Mesenchymal stem cell (in vitro differentiated cells and primary cell): ENCODE measurements at regions not wholly inside any gene's neighbourhood (a gene's known extent, or its start where the extent isn't known, plus 50 kb on each side); places are given as distances from the start of the nearest gene placed in this dataset.

Source experiments
- DNase-seq: peaks from one replicate; pipeline ENCODE4 v3.0.0-alpha.2; 2013
- H2AFZ ChIP-seq: one replicate; pipeline ENCODE4 v1.6.1; 2013; ENCODE audit warnings: low read depth, mild to moderate bottlenecking, control low read depth, inconsistent platforms, low read length, moderate library complexity
- H2AK5ac ChIP-seq: 2 replicates; pipeline ENCODE4 v1.6.1; 2013; ENCODE audit warnings: low read length, moderate library complexity, mild to moderate bottlenecking, inconsistent platforms; ENCODE audit not compliant: severe bottlenecking
- H2BK120ac ChIP-seq: one replicate; pipeline ENCODE4 v1.6.1; 2013; ENCODE audit warnings: low read depth, mild to moderate bottlenecking, inconsistent platforms, low read length, moderate library complexity
- H2BK12ac ChIP-seq, 2 experiments: one replicate each; pipeline ENCODE4 v1.6.1; 2013; ENCODE audit warnings: inconsistent platforms in 2 of 2, low read length in 2 of 2, mild to moderate bottlenecking in 2 of 2, moderate library complexity in 2 of 2, control low read depth in 1 of 2
- H2BK15ac ChIP-seq: one replicate; pipeline ENCODE4 v1.6.1; 2013; ENCODE audit warnings: mild to moderate bottlenecking, low read depth, inconsistent platforms; ENCODE audit not compliant: poor library complexity, severe bottlenecking
- H2BK5ac ChIP-seq: 2 replicates; pipeline ENCODE4 v1.6.1; 2013; ENCODE audit warnings: low read depth, mild to moderate bottlenecking, low read length, control low read depth, inconsistent platforms; ENCODE audit not compliant: poor library complexity, severe bottlenecking
- H3K14ac ChIP-seq, 2 experiments: one replicate each; pipeline ENCODE4 v1.6.1; 2013; ENCODE audit warnings: inconsistent platforms in 2 of 2, low read length in 2 of 2, control low read depth in 1 of 2, mild to moderate bottlenecking in 1 of 2, moderate library complexity in 1 of 2
- H3K18ac ChIP-seq, 2 experiments: one replicate each; pipeline ENCODE4 v1.6.1; 2013; ENCODE audit warnings: inconsistent platforms in 2 of 2, low read length in 2 of 2, control low read depth in 1 of 2, low read depth in 1 of 2, mild to moderate bottlenecking in 1 of 2
- H3K23ac ChIP-seq, 2 experiments: one replicate each; pipeline ENCODE4 v1.6.1; 2013; ENCODE audit warnings: inconsistent platforms in 2 of 2, low read length in 2 of 2, mild to moderate bottlenecking in 2 of 2, moderate library complexity in 2 of 2, control low read depth in 1 of 2
- H3K27ac ChIP-seq: 2 replicates; pipeline ENCODE4 v1.5.1; 2013; ENCODE audit warnings: mild to moderate bottlenecking, moderate library complexity, low read length, control low read depth, inconsistent platforms; ENCODE audit not compliant: poor library complexity, severe bottlenecking
- H3K27me3 ChIP-seq, 2 experiments: 2 replicates each; pipeline versions ENCODE4 v1.6.1 to v1.7.0; 2013; ENCODE audit warnings: low read length in 2 of 2, mild to moderate bottlenecking in 2 of 2, moderate library complexity in 2 of 2, control low read depth in 1 of 2, inconsistent platforms in 1 of 2; ENCODE audit not compliant: control insufficient read depth in 1 of 2, insufficient read depth in 1 of 2
- H3K36me3 ChIP-seq, 2 experiments: 2 replicates each; pipeline versions ENCODE4 v1.6.1 to v1.7.0; 2013; ENCODE audit warnings: low read length in 2 of 2, control low read depth in 1 of 2, inconsistent platforms in 1 of 2, low read depth in 1 of 2, mild to moderate bottlenecking in 1 of 2; ENCODE audit not compliant: insufficient read depth in 2 of 2, control insufficient read depth in 1 of 2
- H3K4ac ChIP-seq, 2 experiments: one replicate each; pipeline ENCODE4 v1.6.1; 2013; ENCODE audit warnings: inconsistent platforms in 2 of 2, low read length in 2 of 2, mild to moderate bottlenecking in 2 of 2, moderate library complexity in 2 of 2, control low read depth in 1 of 2, low read depth in 1 of 2
- H3K4me1 ChIP-seq: 2 replicates; pipeline ENCODE4 v1.6.1; 2013; ENCODE audit warnings: low read depth, low read length, control low read depth; ENCODE audit not compliant: control insufficient read depth, insufficient read depth
- H3K4me2 ChIP-seq: 2 replicates; pipeline ENCODE4 v1.6.1; 2013; ENCODE audit warnings: low read length, mild to moderate bottlenecking, inconsistent platforms; ENCODE audit not compliant: poor library complexity, severe bottlenecking
- H3K4me3 ChIP-seq, 2 experiments: 2 replicates each; pipeline versions ENCODE4 v1.5.1 to v1.7.0; 2013; ENCODE audit warnings: low read length in 2 of 2, mild to moderate bottlenecking in 2 of 2, control low read depth in 1 of 2, low read depth in 1 of 2; ENCODE audit not compliant: insufficient read depth in 1 of 2
- H3K79me1 ChIP-seq: replicated peaks from 2 replicates; pipeline ENCODE4 v1.6.1; 2013; ENCODE audit warnings: mild to moderate bottlenecking, control low read depth, low read length, inconsistent platforms; ENCODE audit not compliant: poor library complexity, severe bottlenecking
- H3K9ac ChIP-seq: 2 replicates; pipeline ENCODE4 v1.7.0; 2013; ENCODE audit warnings: mild to moderate bottlenecking, low read length, moderate library complexity
- H3K9me3 ChIP-seq: 2 replicates; pipeline ENCODE4 v1.7.0; 2013; ENCODE audit warnings: mild to moderate bottlenecking, low read length; ENCODE audit not compliant: control insufficient read depth
- H4K8ac ChIP-seq: one replicate; pipeline ENCODE4 v1.6.1; 2013; ENCODE audit warnings: inconsistent platforms, mild to moderate bottlenecking, low read length, moderate library complexity
- H4K91ac ChIP-seq: one replicate; pipeline ENCODE4 v1.6.1; 2013; ENCODE audit warnings: mild to moderate bottlenecking, low read length, inconsistent platforms
- WGBS: methylation state at CpG from one replicate; pipeline ENCODE4 v1.1.7; 2013; ENCODE audit warnings: mixed read lengths; 5-methylcytosine and 5-hydroxymethylcytosine counted together

- Histone ChIP-seq H2BK15ac (no peak overlapping the region), H3K14ac (no peak overlapping the region), H3K4me2 (no peak overlapping the region), H3K18ac (no peak overlapping the region), H2AFZ (no peak overlapping the region), H4K91ac (no peak overlapping the region), H2AK5ac (no peak overlapping the region), H3K23ac (no peak overlapping the region), H3K4me1 (no peaks in the 10 kb centered on the region), H3K4me3 (no peak overlapping the region), H3K27ac (no peak overlapping the region), H3K79me1 (no peaks in the 10 kb centered on the region), H3K9me3 (no peaks in the 10 kb centered on the region), H3K36me3 (no peaks in the 10 kb centered on the region), H2BK5ac (no peak overlapping the region), H2BK12ac (no peak overlapping the region), H3K9ac (no peak overlapping the region), H4K8ac (no peak overlapping the region), H3K4ac (no peak overlapping the region), H2BK120ac (no peak overlapping the region), H3K27me3 (peaks cover 0 to 11% of the 10 kb centered on the region in 2 experiments)
- 96% methylated on average over 7 of the region's 7 CpGs for WGBS
- DNase-seq: no peak
These were observed 780.7 kb upstream of the TBX3 start for GRCh38 chr12:115464661-115465060.

GRCh38 chr12:115464111-115464581, 780.2 kb upstream of the TBX3 start:
- no peak overlapping the region for H2BK12ac ChIP-seq
- no peaks in the 10 kb centered on the region for H3K9me3 ChIP-seq
- no peak overlapping the region for H3K23ac ChIP-seq
- H2BK15ac ChIP-seq: no peak overlapping the region
- H4K91ac ChIP-seq: no peak overlapping the region
- H3K79me1 ChIP-seq: no peaks in the 10 kb centered on the region
- H3K18ac ChIP-seq: no peak overlapping the region
- no peak overlapping the region for H4K8ac ChIP-seq
- DNase-seq: no peak
- H2BK120ac ChIP-seq: no peak overlapping the region
- no peak overlapping the region for H3K9ac ChIP-seq
- no peak overlapping the region for H2AK5ac ChIP-seq
- peaks cover 0 to 11% of the 10 kb centered on the region in 2 experiments for H3K27me3 ChIP-seq
- H3K4me2 ChIP-seq: no peak overlapping the region
- no peak overlapping the region for H2BK5ac ChIP-seq
- no peak overlapping the region for H2AFZ ChIP-seq
- no peak overlapping the region for H3K4ac ChIP-seq
- H3K27ac ChIP-seq: no peak overlapping the region
- no peak overlapping the region for H3K14ac ChIP-seq
- H3K36me3 ChIP-seq: no peaks in the 10 kb centered on the region
- WGBS: 82% methylated on average over 8 of the region's 9 CpGs
- no peak overlapping the region for H3K4me3 ChIP-seq
- H3K4me1 ChIP-seq: no peaks in the 10 kb centered on the region

DNA sequence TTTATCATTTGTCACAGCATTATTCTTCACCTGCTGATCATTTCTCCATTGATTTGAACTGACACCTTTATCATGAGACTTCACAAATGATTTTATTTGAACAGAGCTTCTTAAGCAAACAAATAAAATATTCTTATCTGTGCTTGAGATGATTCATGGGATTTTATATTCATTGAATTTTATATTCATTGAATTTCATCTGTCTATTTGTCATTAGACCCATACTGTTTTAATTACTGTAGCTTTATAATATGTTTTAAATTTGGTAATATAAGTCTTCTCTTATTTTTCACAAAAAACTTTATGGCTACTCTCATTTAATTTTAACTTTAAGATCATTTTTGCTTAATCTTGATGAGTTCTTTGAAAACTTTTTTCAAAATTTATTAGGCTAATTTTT, 777.4 kb upstream of the TBX3 start:
- Histone ChIP-seq H4K8ac (no peak overlapping the region), H3K23ac (no peak overlapping the region), H2BK120ac (no peak overlapping the region), H3K36me3 (no peaks in the 10 kb centered on the region), H2BK5ac (no peak overlapping the region), H3K27me3 (peaks cover 0 to 11% of the 10 kb centered on the region in 2 experiments), H2BK15ac (no peak overlapping the region), H3K9ac (no peak overlapping the region), H3K18ac (no peak overlapping the region), H3K4me1 (no peaks in the 10 kb centered on the region), H3K4me2 (no peak overlapping the region), H3K14ac (no peak overlapping the region), H3K79me1 (no peaks in the 10 kb centered on the region), H3K27ac (no peak overlapping the region), H2AFZ (no peak overlapping the region), H3K4me3 (no peak overlapping the region), H3K4ac (no peak overlapping the region), H2AK5ac (no peak overlapping the region), H4K91ac (no peak overlapping the region), H3K9me3 (peaks cover 5% of the 10 kb centered on the region), H2BK12ac (no peak overlapping the region)
- DNase-seq: no peak

DNA sequence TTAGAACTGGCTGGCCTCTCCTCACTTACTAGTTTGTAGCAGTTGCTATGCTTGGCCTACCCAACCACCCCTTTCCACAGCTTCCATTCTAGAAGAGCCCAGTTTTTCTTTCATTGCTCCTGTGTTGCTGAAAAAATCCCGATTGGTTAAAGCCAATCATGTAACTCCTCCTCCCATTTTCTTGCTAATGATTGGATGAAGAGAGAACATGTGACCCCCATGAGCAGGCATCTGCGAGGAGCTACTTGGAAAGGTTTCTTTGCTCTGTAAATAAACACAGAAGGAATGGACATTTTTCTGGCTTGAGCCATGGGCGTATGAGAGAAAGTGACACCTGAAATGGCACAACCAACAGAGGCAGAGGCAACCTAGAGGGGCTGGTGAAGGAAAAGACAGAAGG, 773.8 kb upstream of the TBX3 start:
- Histone ChIP-seq H2BK15ac (no peak overlapping the region), H3K18ac (no peak overlapping the region), H3K9ac (no peak overlapping the region), H3K27ac (no peak overlapping the region), H3K4ac (no peak overlapping the region), H3K9me3 (peaks cover 5% of the 10 kb centered on the region), H3K4me3 (no peak overlapping the region), H2BK120ac (no peak overlapping the region), H2AFZ (no peak overlapping the region), H3K27me3 (peaks cover under 1 to 10% of the 10 kb centered on the region in 2 experiments), H3K36me3 (no peaks in the 10 kb centered on the region), H2AK5ac (no peak overlapping the region), H3K79me1 (no peaks in the 10 kb centered on the region), H4K91ac (no peak overlapping the region), H3K4me1 (no peaks in the 10 kb centered on the region), H3K14ac (no peak overlapping the region), H2BK5ac (no peak overlapping the region), H3K23ac (no peak overlapping the region), H4K8ac (no peak overlapping the region), H3K4me2 (no peak overlapping the region), H2BK12ac (no peak overlapping the region)
- DNase-seq: no peak
- WGBS: 96% methylated on average over 2 of the region's 3 CpGs
